ENCODE measurements at regions not wholly inside any gene's neighbourhood (a gene's known extent, or its start where the extent isn't known, plus 50 kb on each side); places are given as distances from the start of the nearest gene placed in this dataset.

GRCh38 chr11:10926801-10927211 lies 69.0 kb upstream of the ZBED5 start:
- TF ChIP-seq EZH2phosphoT487 (IDR thresholded peaks at IDR 0.05; ENCODE audit: insufficient read depth, low read depth) = no peak
- TF ChIP-seq EZH2 (IDR thresholded peaks at IDR 0.05; ENCODE audit: insufficient read depth, poor library complexity, severe bottlenecking) = no peak

Data from GM23248 (cell line).